ENCODE measurements at regions not wholly inside any gene's neighbourhood (a gene's known extent, or its start where the extent isn't known, plus 50 kb on each side); places are given as distances from the start of the nearest gene placed in this dataset.

GRCh38 chr21:31573217-31573616 lies 86.3 kb upstream of the SOD1 start:
- H3K4me3 ChIP-seq (ENCODE audit: low read depth, low read length) = no peak overlapping the region
- H3K27me3 ChIP-seq = no peaks in the 10 kb centered on the region
- no peak for DNase-seq
- H3K9me3 ChIP-seq = no peaks in the 10 kb centered on the region
- H3K36me3 ChIP-seq = no peaks in the 10 kb centered on the region
- no peaks in the 10 kb centered on the region for H3K4me1 ChIP-seq
- TF ChIP-seq CTCF (IDR thresholded peaks at IDR 0.05; ENCODE audit: low read depth, low read length) = no peak

GRCh38 chr21:31571879-31572278 lies 87.6 kb upstream of the SOD1 start:
- DNase-seq = no peak
- H3K4me3 ChIP-seq (ENCODE audit: low read depth, low read length) = no peak overlapping the region
- TF ChIP-seq CTCF (IDR thresholded peaks at IDR 0.05; ENCODE audit: low read depth, low read length) = no peak
- no peaks in the 10 kb centered on the region for H3K4me1 ChIP-seq
- H3K27me3 ChIP-seq = no peaks in the 10 kb centered on the region
- H3K36me3 ChIP-seq = no peaks in the 10 kb centered on the region
- no peaks in the 10 kb centered on the region for H3K9me3 ChIP-seq

- no peaks in the 10 kb centered on the region for H3K4me1 ChIP-seq
- no peaks in the 10 kb centered on the region for H3K9me3 ChIP-seq
- no peaks in the 10 kb centered on the region for H3K27me3 ChIP-seq
- H3K36me3 ChIP-seq = no peaks in the 10 kb centered on the region
- no peak for DNase-seq
- no peak for TF ChIP-seq CTCF (IDR thresholded peaks at IDR 0.05; ENCODE audit: low read depth, low read length)
- H3K4me3 ChIP-seq (ENCODE audit: low read depth, low read length) = no peak overlapping the region
Measured at GRCh38 chr21:31570824-31571566, 88.5 kb upstream of the SOD1 start.

- Histone ChIP-seq H3K27me3 (no peaks in the 10 kb centered on the region), H3K4me3 (ENCODE audit: low read depth, low read length) (no peak overlapping the region), H3K4me1 (no peaks in the 10 kb centered on the region), H3K36me3 (no peaks in the 10 kb centered on the region), H3K9me3 (no peaks in the 10 kb centered on the region)
- no peak for TF ChIP-seq CTCF (IDR thresholded peaks at IDR 0.05; ENCODE audit: low read depth, low read length)
- DNase-seq = no peak
Measured at GRCh38 chr21:31566611-31567010, 92.9 kb upstream of the SOD1 start.

GRCh38 chr21:31566064-31566463 lies 93.4 kb upstream of the SOD1 start:
- peak; percentile 41 for TF ChIP-seq CTCF (IDR thresholded peaks at IDR 0.05; ENCODE audit: low read depth, low read length)
- H3K36me3 ChIP-seq = no peaks in the 10 kb centered on the region
- no peaks in the 10 kb centered on the region for H3K9me3 ChIP-seq
- no peaks in the 10 kb centered on the region for H3K27me3 ChIP-seq
- H3K4me1 ChIP-seq = no peaks in the 10 kb centered on the region
- DNase-seq = no peak
- no peak overlapping the region for H3K4me3 ChIP-seq (ENCODE audit: low read depth, low read length)

GRCh38 chr21:31564439-31564838 lies 95.1 kb upstream of the SOD1 start:
- Histone ChIP-seq H3K4me1 (no peaks in the 10 kb centered on the region), H3K9me3 (no peaks in the 10 kb centered on the region), H3K36me3 (no peaks in the 10 kb centered on the region), H3K4me3 (ENCODE audit: low read depth, low read length) (no peak overlapping the region), H3K27me3 (no peaks in the 10 kb centered on the region)
- no peak for DNase-seq
- no peak for TF ChIP-seq CTCF (IDR thresholded peaks at IDR 0.05; ENCODE audit: low read depth, low read length)
